GM12872 (cell line): ENCODE measurements at regions not wholly inside any gene's neighbourhood (a gene's known extent, or its start where the extent isn't known, plus 50 kb on each side); places are given as distances from the start of the nearest gene placed in this dataset.

ENCODE experiments used
- TF ChIP-seq, protein P1 (sequence below): IDR thresholded peaks from 3 replicates; pipeline ENCODE4 v1.5.1; 2011; ENCODE audit warnings: low read depth, mild to moderate bottlenecking, low read length, moderate library complexity; ENCODE audit not compliant: insufficient read depth

GRCh38 chr10:111481866-111482265 lies 405.0 kb downstream of the ADRA2A start:
- TF ChIP-seq, protein P1, sequence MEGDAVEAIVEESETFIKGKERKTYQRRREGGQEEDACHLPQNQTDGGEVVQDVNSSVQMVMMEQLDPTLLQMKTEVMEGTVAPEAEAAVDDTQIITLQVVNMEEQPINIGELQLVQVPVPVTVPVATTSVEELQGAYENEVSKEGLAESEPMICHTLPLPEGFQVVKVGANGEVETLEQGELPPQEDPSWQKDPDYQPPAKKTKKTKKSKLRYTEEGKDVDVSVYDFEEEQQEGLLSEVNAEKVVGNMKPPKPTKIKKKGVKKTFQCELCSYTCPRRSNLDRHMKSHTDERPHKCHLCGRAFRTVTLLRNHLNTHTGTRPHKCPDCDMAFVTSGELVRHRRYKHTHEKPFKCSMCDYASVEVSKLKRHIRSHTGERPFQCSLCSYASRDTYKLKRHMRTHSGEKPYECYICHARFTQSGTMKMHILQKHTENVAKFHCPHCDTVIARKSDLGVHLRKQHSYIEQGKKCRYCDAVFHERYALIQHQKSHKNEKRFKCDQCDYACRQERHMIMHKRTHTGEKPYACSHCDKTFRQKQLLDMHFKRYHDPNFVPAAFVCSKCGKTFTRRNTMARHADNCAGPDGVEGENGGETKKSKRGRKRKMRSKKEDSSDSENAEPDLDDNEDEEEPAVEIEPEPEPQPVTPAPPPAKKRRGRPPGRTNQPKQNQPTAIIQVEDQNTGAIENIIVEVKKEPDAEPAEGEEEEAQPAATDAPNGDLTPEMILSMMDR = no peak

GRCh38 chr10:111482621-111483216 lies 405.9 kb downstream of the ADRA2A start:
- TF ChIP-seq, protein P1 = no peak

GRCh38 chr10:111485767-111486166 lies 408.9 kb downstream of the ADRA2A start:
- TF ChIP-seq, protein P1 = no peak

GRCh38 chr10:111486346-111486745 lies 409.5 kb downstream of the ADRA2A start:
- TF ChIP-seq, protein P1 = no peak

DNA sequence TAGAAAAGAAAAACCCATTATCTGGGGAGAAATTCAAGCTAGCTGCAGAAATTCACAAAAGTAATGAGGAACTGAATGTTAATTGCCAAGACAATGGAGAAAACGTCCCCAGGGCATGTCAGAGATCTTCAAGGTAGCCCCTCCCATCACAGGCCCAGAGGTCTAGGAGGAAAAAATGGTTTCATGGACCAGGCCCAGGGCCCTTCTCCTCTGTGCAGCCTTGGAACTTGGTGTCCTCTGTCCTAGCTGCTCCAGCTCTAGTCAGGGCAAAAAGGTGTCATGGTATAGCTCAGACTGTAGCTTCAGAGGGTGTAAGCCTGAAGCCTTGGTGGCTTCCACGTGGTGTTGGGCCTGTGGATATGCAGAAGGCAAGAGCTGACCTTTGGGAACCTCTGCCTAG lies 411.8 kb downstream of the ADRA2A start:
- TF ChIP-seq, protein P1 = no peak

DNA sequence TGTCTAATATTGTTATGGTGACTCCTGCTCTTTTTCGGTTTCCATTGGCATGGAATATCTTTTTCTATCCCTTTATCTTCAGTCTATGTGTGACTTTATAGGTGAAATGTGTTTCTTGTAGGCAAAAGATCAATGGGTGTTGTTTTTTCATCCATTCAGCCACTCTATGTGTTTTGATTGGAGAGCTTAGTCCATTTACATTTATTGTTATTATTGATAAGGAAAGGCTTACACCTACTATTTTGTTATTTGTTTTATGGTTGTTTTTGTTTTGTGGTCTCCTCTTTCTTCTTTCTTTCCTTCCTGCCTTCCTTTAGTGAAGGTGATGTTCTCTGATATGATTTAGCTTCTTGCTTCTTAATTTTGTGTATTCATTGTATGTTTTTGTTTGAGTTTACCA lies 414.3 kb downstream of the ADRA2A start:
- TF ChIP-seq, protein P1 = no peak

DNA sequence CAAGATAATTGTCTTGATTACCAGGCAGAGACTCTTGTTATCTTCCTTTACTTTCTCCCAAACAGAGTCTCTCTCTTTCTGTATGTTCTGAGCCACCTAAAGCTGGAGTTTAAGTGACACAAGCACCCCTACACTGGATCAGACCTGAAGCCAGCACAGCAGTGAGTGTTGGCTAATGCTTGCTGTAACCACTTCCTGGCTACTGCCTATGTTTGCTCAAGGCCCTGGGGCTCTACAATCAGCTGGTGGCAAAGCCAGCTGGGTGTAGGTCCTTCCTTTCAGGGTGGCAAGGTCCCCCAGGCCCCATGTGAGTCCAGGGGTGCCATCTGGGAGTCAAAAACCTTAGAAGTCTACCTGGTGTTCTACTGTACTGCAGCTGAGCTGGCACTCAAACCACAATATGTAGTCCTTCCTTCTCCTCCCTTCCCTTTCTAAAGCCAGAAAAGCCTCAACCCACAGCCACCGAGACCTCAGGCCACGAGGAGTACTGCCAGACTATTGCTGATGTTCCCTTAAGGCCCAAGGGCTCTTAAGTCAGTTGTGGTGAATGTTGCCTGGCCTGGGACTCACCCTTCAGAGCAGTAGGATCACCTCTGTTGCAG lies 416.3 kb downstream of the ADRA2A start:
- TF ChIP-seq, protein P1 = no peak
